OCI-LY3 (cell line): ENCODE measurements at regions not wholly inside any gene's neighbourhood (a gene's known extent, or its start where the extent isn't known, plus 50 kb on each side); places are given as distances from the start of the nearest gene placed in this dataset.

Experiments
- H2AFZ ChIP-seq: fragments of 200-600, 300-600 bp; shearing (Covaris generic); 2 replicates; pipeline ENCODE4 v1.6.0; 2014; ENCODE audit warnings: antibody characterized with exemption, low read depth, low read length
- H3K27ac ChIP-seq: fragments of 200-600, 300-600 bp; sonication (generic); 2 replicates; pipeline ENCODE4 v1.5.1; 2014; ENCODE audit warnings: mild to moderate bottlenecking, low read length, moderate library complexity, mixed read lengths
- H3K27me3 ChIP-seq: fragments of 200-600, 300-600 bp; sonication (generic); 2 replicates; pipeline ENCODE4 v1.6.1; 2014; ENCODE audit warnings: low read depth, low read length, mixed read lengths
- H3K36me3 ChIP-seq: fragments of 200-600, 300-600 bp; sonication (generic); replicated peaks from 2 replicates; pipeline ENCODE3; 2014; ENCODE audit warnings: low read depth, low read length, mixed read lengths
- H3K4me1 ChIP-seq: fragments of 300-600, 200-600 bp; sonication (generic); 2 replicates; pipeline ENCODE4 v1.6.1; 2014; ENCODE audit warnings: low read length, mixed read lengths
- H3K4me2 ChIP-seq: fragments of 200-600, 300-600 bp; sonication (generic); 2 replicates; pipeline ENCODE4 v1.6.1; 2014; ENCODE audit warnings: low read length, mixed read lengths
- H3K4me3 ChIP-seq: fragments of 300-600, 200-600 bp; sonication (generic); 2 replicates; pipeline ENCODE4 v1.5.1; 2014; ENCODE audit warnings: antibody characterized with exemption, mild to moderate bottlenecking, low read length, moderate library complexity
- H3K79me2 ChIP-seq: fragments of 300-600, 200-600 bp; shearing (Covaris generic); 2 replicates; pipeline ENCODE4 v1.6.1; 2014; ENCODE audit warnings: mild to moderate bottlenecking, low read length, mixed read lengths
- H3K9ac ChIP-seq: fragments of 300-600, 200-600 bp; shearing (Covaris generic); 2 replicates; pipeline ENCODE4 v1.6.0; 2014; ENCODE audit warnings: mild to moderate bottlenecking, low read length, moderate library complexity
- H3K9me3 ChIP-seq: fragments of 200-600, 300-600 bp; shearing (Covaris generic); 2 replicates; pipeline ENCODE4 v1.6.1; 2014; ENCODE audit warnings: low read length, mixed read lengths; ENCODE audit not compliant: insufficient read depth
- H4K20me1 ChIP-seq: fragments of 200-600, 300-600 bp; sonication (generic); 2 replicates; pipeline ENCODE4 v1.6.1; 2016; ENCODE audit warnings: low read length, mixed read lengths; ENCODE audit not compliant: insufficient read depth
- EZH2phosphoT487 ChIP-seq: fragments of 200-600 bp; shearing (Covaris generic); IDR thresholded peaks from 2 replicates; pipeline ENCODE4 v1.6.1; 2018; ENCODE audit warnings: antibody characterized with exemption, mixed run types, low read depth
- TF ChIP-seq, protein P1 (sequence below): fragments of 200-600, 300-600 bp; sonication (generic); IDR thresholded peaks from 2 replicates; pipeline ENCODE4 v1.5.1; 2014; ENCODE audit warnings: antibody characterized with exemption, low read length, low read depth

DNA sequence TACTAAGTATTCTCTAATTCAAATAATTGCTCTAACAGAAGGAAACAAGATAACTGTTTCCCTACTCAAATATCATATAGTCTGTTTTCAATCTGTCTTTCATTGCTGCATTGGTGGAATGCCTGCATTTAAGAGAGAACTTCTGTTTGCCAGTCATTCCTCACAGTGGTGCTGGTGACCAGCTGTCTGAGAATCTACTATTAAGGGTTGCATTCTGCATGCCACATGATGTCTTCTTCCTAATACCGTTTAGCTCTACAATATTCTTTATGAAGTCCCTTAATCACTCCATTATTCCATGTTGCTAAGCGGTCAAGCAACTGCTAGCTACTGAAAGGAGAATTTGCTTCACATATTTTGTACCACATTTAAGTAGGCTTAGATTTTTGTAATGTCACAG lies 167.1 kb upstream of the CENPE start:
- H2AFZ ChIP-seq: no peak overlapping the region
- no peaks in the 10 kb centered on the region; the same call in 1 of the 2 replicates for H3K9me3 ChIP-seq
- H3K27me3 ChIP-seq: no peaks in the 10 kb centered on the region
- H3K36me3 ChIP-seq: no peaks in the 10 kb centered on the region
- no peak overlapping the region for H3K4me3 ChIP-seq
- H3K27ac ChIP-seq: no peak overlapping the region
- no peak overlapping the region for H3K9ac ChIP-seq
- H3K79me2 ChIP-seq: no peaks in the 10 kb centered on the region
- H4K20me1 ChIP-seq: no peaks in the 10 kb centered on the region
- H3K4me1 ChIP-seq: no peaks in the 10 kb centered on the region
- TF ChIP-seq, protein P1, sequence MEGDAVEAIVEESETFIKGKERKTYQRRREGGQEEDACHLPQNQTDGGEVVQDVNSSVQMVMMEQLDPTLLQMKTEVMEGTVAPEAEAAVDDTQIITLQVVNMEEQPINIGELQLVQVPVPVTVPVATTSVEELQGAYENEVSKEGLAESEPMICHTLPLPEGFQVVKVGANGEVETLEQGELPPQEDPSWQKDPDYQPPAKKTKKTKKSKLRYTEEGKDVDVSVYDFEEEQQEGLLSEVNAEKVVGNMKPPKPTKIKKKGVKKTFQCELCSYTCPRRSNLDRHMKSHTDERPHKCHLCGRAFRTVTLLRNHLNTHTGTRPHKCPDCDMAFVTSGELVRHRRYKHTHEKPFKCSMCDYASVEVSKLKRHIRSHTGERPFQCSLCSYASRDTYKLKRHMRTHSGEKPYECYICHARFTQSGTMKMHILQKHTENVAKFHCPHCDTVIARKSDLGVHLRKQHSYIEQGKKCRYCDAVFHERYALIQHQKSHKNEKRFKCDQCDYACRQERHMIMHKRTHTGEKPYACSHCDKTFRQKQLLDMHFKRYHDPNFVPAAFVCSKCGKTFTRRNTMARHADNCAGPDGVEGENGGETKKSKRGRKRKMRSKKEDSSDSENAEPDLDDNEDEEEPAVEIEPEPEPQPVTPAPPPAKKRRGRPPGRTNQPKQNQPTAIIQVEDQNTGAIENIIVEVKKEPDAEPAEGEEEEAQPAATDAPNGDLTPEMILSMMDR: no peak
- TF ChIP-seq EZH2phosphoT487: no peak
- no peak overlapping the region for H3K4me2 ChIP-seq

GRCh38 chr4:103364083-103364482 lies 165.9 kb upstream of the CENPE start:
- no peak overlapping the region for H3K4me2 ChIP-seq
- no peaks in the 10 kb centered on the region for H3K36me3 ChIP-seq
- H3K27me3 ChIP-seq: no peaks in the 10 kb centered on the region
- H3K4me3 ChIP-seq: no peak overlapping the region
- H3K9ac ChIP-seq: no peak overlapping the region
- no peaks in the 10 kb centered on the region for H3K79me2 ChIP-seq
- H3K27ac ChIP-seq: no peak overlapping the region
- H3K9me3 ChIP-seq: no peaks in the 10 kb centered on the region; the same call in 1 of the 2 replicates
- TF ChIP-seq, protein P1: no peak
- TF ChIP-seq EZH2phosphoT487: no peak
- no peaks in the 10 kb centered on the region for H4K20me1 ChIP-seq
- no peaks in the 10 kb centered on the region for H3K4me1 ChIP-seq
- H2AFZ ChIP-seq: no peak overlapping the region

DNA sequence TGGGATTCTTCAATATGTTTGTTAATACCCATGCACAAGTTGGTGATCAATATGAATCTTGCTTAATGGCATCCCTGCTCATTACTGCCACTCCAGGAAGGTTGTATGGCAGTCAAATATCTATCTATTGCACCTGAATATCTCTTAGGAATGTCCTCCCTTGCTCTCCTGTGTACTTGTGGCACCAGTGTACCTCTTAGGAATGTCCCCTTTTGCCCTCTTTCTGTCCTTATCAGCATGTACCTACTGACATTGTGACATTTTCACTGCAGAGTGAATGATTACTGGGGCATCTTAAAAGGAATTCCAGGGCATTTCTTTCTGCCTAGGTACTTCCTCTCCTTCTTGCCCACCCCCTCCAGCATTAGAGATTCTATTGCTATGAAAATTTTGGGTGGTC lies 163.8 kb upstream of the CENPE start:
- H4K20me1 ChIP-seq: no peaks in the 10 kb centered on the region
- no peak overlapping the region for H3K4me2 ChIP-seq
- no peak overlapping the region for H3K9ac ChIP-seq
- H3K4me1 ChIP-seq: no peaks in the 10 kb centered on the region
- H3K4me3 ChIP-seq: no peak overlapping the region
- no peaks in the 10 kb centered on the region for H3K79me2 ChIP-seq
- H2AFZ ChIP-seq: no peak overlapping the region
- no peak overlapping the region for H3K27ac ChIP-seq
- no peaks in the 10 kb centered on the region for H3K36me3 ChIP-seq
- no peaks in the 10 kb centered on the region for H3K27me3 ChIP-seq
- TF ChIP-seq, protein P1: no peak
- TF ChIP-seq EZH2phosphoT487: no peak
- H3K9me3 ChIP-seq: no peaks in the 10 kb centered on the region; the same call in 1 of the 2 replicates

- no peak for TF ChIP-seq EZH2phosphoT487
- TF ChIP-seq, protein P1: no peak
- no peaks in the 10 kb centered on the region for H3K4me1 ChIP-seq
These were observed 161.8 kb upstream of the CENPE start for GRCh38 chr4:103359900-103360299.

More at GRCh38 chr4:103359900-103360299, 161.8 kb upstream of the CENPE start:
- H3K27ac ChIP-seq: no peak overlapping the region
- no peaks in the 10 kb centered on the region for H4K20me1 ChIP-seq
- H3K4me2 ChIP-seq: no peak overlapping the region
- no peak overlapping the region for H3K9ac ChIP-seq
- no peak overlapping the region for H3K4me3 ChIP-seq
- H3K36me3 ChIP-seq: no peaks in the 10 kb centered on the region
- no peaks in the 10 kb centered on the region for H3K27me3 ChIP-seq
- no peak overlapping the region for H2AFZ ChIP-seq
- no peaks in the 10 kb centered on the region; the same call in 1 of the 2 replicates for H3K9me3 ChIP-seq
- H3K79me2 ChIP-seq: no peaks in the 10 kb centered on the region
